ENCODE measurements at regions not wholly inside any gene's neighbourhood (a gene's known extent, or its start where the extent isn't known, plus 50 kb on each side); places are given as distances from the start of the nearest gene placed in this dataset.

- TF ChIP-seq CTCF (conservative IDR thresholded peaks at IDR 0.05 in 1 of 2, IDR thresholded peaks at IDR 0.05 in 1 of 2; ENCODE audit: low read depth in 1 of 2, low read length in 2 of 2), result no peak
- no peak for TF ChIP-seq EZH2 (IDR thresholded peaks at IDR 0.05; ENCODE audit: low read length, missing control alignments)
These were observed 251.0 kb upstream of the TAC1 start for GRCh38 chr7:97480772-97481390.
